Activated naive CD4-positive, alpha-beta T cell treated with Interleukin-2 at 50 U/mL for 16 hours (primary cell): ENCODE measurements at regions not wholly inside any gene's neighbourhood (a gene's known extent, or its start where the extent isn't known, plus 50 kb on each side); places are given as distances from the start of the nearest gene placed in this dataset.

Source experiments
- DNase-seq: peaks from one replicate; pipeline ENCODE4 v3.0.0-alpha.2; 2020

DNA sequence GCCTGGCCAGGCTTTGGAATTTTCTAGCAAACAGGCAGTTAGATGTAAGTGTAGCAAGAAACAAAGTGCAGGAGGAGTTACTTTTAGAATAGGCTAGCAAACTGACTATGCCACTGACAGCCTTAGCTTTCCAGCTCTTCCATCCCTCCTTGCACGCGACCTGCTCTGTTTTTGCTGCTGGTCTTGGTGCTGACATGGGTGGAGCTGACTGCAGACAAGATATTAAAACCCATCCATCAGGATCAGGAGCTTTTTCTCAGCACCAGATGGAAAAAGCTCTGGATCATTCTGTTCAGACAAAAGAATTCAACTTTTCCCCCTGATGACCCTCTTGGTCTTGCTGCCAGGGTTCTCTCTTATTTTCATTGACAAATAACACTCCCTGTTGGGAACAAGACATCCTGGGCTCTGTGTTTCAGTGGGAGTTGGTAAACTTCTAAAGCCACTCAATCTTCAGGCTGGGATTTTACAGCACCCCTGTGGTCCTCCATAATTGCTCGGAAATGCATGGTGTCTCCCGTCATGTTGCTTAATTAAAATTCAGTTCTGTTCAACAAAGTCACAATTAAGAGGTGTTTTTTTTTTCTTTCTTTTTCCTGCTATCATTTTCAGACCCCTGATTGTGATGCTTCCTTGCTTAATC lies 240.0 kb upstream of the LARGE1 start:
- DNase-seq: no peak

DNA sequence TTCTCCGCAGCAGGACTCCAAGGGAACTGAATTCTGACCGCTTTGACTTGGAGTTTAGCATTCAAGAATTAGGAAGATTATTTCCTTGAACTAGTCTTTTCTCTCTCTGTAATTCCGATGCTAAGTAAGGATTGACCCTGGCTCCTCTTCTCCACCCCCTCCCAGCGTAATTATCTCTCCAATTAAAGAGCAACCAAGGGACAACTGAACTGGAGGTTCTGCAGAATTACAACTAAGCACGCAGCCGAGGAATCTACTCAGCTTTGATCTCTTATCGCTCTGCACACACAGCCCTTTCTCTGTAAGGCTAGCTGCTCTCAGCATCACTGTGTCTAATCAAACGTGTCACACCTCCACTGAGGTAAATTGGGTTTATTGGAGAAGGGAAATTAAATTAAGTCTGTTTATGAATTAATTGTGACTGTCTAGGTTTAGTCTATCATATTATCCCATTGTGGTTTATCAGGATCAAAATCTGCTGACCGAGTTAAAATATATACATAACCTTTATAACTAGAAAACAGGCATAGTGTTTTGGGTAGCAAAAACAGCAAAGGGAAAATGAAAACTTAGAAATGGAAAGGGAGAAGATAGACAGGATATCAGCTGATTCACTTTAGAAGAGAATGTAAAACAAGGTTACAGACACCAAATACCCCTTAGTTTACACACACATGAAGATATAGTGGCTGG lies 241.3 kb upstream of the LARGE1 start:
- DNase-seq: no peak

DNA sequence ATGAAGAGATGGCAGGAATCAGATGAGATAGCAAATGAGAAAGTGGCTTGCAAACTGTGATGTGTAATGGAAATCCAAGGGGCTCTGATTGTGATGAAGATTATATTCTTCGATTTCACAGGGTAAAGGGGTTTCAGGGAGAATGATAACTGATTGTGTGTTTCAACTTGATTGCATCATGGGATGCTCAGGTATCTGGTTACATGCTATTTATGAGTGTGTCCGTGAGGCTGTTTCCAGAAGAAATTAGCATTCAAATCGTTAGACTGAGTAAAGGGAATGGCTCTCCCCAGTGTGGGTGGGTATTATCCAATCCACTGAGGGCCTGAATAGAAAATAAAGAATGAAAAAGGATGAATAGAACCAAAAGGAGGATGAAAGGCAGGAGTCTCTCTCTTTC lies 278.7 kb upstream of the LARGE1 start:
- DNase-seq: no peak

DNA sequence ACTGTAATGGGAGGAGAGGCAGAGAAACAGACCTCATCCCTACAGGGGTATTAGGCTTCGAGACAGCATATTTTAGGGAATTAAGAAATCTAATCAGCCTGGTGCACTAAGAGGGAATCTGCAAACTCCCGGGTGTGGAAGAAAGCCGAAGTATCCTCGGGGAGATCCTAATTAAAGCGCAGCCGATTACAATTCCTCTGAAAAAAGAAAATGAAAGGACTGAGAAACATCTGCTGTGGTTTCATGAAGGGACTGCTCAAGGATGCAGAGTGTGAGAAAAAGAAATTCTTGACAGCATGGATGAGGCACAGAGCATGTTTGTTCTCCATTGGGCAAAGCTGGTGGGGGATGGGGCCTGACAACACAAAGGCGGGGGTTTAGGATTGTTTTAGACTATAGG lies 290.0 kb upstream of the LARGE1 start:
- DNase-seq: no peak

DNA sequence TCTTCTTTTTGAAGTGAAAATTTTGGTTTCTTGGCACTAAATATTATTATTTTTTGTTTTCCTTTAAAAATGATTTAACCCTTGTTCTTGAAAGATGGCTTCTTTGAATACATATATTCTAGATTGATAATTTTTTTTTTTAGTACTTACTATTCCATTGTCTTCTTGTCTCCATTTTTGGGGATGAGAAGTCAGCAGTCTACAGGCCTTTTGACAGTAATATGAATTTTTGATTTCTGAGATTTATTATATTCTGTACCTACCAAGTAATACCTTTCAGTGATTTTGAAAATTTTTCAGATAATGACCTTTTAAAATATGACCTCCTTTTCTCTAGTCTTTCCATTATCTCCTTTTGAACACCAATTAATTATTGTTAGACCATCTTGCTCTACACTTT lies 294.1 kb upstream of the LARGE1 start:
- no peak for DNase-seq

DNA sequence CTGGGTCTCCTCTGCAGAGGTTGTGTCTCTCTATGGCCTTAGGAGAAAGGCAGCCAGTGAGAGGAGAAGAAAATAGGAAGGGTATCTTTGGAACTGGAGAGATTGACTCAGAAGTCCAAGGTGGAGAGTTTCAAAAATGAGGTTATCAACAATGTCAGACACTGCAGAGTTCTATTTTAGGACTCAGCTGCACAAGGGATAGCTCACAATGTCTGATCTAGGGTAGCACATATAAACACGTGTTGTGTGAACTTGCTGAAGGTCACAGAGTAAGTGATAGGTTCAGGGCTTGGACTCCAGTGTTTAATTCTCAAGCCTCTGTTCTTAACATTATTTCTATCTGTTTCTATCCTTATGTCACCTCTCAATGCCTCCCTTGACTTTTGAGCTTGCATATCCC lies 305.0 kb upstream of the LARGE1 start:
- no peak for DNase-seq

DNA sequence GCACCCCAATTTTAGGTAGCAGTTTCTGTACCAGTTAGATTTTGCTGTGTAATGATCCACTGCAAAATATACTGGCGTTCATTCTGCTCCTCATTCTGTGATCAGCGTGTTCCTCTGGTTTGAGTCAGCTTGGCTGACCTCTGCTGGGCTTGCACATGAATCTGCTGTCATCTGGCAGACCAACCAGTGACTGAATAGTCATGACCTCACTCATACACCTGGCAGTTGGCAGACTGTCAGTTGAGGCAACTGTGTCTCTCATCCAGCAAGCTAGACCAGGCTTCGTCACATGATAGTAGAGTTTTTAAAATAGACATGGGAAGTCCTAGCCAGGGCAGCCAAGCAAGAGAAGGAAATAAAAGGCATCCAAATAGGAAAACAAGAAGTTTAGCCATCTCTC lies 316.3 kb upstream of the LARGE1 start:
- no peak for DNase-seq

DNA sequence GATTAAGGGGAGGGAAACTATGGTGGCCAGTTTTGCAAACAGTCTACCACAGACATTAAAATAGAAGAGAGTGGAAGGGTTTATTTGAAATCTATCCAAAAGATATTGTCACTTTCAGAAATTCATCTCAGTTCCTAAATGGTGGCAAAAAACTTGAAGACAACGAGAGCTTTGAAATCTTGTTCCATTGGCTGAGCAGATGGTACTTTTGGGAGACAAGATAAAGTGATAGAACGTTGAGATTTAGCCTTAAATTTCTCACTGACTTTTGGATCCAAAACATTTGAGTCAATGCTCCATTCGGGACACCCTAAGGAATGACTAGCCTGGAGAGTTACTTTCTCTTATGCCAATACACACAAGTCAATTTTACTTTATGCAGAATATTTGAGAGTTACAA lies 319.1 kb upstream of the LARGE1 start:
- no peak for DNase-seq

DNA sequence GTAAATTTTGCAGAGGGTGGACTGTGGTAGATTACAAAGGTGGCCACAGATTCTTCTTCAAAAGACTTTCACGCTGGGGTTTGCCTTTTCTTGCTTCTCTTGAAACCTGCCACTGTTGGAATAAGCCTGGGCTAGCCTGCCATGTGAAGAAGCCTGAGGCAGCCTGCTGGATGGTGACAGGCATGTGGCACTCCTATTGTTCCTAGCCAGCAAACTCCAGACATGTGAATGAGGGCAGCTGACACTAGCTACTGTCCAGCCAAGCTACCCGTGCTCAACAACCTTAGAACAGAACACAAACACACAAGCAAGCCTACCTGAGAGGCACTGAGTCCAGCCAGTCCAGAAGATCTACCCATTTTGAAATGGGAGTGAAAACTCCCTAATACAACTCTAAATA lies 322.7 kb upstream of the LARGE1 start:
- DNase-seq: no peak

DNA sequence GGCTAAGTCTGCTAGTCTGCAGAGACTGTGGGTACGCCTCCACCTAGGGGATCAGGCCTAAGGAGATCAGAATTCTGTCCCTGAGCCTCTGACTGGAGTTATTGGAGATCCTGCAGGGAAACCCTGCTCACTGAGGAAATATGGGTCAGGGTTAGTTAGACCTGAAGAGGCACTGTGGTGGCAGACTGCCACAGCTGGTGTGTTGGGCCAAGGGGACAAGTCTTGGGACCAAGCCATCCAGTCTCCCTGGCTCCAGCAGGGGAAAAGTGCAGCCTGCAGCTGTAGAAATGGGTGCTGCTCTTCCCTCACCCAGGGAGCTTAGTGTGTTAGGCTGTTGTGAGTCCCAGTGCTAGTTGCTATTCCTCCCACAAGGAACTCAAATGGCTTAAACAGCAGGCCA lies 334.8 kb upstream of the LARGE1 start:
- DNase-seq: no peak

DNA sequence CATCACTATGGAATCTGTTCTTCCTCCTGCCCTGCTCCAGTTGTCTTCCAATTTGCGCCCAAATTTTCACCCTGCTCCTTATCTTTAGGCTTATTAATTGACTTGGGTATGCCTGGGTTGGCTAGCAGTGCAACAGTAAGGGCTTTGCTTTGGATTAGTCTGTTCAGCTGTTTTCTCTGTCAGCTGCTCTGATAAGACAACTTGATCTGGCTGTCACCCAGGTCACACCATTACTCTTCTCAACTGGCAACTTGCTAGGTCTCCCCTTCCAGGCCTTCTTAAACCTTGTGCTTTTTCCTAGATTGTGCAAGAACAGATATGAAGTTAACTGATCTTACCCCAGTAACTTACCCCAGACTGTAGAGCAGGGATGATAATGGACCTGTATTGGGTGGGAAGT lies 357.8 kb upstream of the LARGE1 start:
- no peak for DNase-seq

DNA sequence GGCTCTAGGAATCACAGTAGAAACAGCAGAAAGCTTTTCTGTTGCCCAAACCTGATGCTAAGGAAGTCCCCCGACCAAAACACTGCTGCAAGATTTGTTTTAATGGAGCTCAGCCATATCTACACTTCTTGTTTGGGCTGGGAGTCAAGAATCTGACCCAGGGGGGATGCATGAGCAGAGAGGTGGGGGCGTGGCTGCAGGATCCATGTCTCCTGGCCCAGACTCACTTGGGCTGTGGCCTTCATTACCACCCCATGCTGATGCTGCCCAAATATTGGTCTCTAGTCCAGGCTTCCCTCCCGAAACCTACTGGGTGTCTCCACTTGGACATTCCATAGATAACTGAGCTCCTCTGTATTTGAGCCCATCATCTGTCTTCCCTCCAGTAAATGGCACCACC lies 361.5 kb upstream of the LARGE1 start:
- no peak for DNase-seq

DNA sequence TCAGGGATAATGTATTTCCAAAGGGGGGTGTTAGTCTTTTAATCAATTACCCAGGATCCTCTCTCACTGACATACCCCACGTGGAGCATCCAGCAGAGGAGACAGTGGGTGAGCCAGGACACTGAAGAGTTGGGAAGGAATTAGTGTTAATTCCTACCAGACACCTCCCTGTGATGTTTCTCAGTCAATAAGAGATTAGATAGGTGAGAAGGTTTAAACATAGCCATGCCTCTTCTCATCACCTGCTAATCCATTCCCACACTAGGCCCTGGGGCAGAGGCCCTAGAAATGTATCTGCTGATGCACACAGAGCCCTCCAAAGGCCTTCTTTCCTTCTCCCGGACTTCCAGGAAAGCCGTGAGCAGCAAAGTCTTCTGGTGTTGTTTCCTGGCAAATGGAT lies 363.6 kb upstream of the LARGE1 start:
- DNase-seq: no peak

DNA sequence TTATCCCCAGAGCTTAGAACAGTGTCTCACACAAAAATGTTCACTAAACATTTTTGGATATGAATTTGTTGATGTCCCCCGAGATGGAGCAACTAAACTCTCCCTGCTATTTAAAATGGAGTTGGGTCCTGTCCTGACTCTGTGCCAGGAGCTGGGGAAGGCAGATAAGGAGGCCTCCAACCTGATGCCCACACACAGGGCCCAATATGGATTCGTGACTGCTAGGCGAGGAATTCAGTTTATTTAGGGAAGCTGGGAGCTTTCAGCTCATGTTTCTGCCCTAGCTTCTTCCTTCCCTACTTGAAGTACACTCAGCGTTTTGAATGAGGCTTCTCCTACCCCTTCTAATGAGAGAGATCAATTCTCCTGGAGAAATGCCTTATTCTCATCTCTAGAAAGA lies 373.0 kb upstream of the LARGE1 start:
- DNase-seq: no peak

DNA sequence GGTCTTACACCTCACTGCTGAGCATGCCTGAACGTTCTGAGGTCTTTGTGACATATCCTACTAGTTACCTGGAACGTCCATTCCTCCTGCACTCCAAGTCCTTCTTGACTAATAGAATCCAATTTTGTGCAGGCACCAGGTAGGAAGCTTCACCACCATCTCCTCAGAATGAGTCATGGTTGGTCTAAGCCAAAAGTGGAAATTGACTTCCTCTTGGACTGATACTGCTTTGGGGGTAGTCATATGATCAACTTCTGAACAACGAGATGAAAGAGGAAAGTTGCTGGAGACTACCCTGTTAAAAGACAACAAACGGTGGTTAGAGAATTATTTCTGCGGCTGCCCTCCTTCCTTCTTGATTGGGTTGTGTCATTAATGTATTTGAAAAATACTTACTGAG lies 374.2 kb upstream of the LARGE1 start:
- no peak for DNase-seq

DNA sequence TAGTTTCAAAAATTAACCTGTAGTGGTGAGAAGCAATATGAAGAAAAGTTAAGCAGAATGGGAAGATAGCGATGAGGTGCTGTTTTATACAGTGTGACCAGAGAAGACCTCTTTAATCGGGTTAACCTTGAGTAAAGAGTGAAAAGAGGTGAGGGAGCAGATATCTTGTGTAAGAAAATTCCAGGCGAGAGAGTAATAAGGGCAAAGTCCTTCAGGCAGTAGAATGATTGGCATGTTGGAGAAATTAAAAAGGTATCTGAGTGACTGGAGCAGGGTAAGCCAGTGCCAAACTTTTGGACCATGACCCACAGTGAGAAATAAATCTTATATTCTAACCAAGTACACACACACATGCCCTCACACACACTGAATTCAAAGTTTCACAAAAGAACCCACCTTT lies 374.7 kb upstream of the LARGE1 start:
- DNase-seq: no peak

DNA sequence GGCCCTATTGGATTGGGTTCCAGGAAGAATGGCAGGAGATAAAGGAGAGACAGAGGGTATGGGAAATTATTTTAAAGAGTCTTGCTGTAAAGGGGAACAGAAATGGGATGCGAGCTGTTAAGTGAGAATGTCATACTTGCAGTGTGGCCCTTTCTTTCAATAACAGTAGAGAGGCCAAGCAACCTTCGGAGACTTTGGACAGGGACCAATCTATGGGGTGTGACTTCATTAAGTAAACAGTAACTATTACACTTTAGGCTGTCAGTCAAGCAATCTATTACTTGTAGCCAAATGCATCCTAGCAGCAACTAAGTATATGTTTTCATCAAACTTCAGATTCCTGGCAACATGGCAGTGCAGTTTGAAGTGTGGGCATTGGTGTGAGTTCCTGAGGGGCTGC lies 376.2 kb upstream of the LARGE1 start:
- no peak for DNase-seq

DNA sequence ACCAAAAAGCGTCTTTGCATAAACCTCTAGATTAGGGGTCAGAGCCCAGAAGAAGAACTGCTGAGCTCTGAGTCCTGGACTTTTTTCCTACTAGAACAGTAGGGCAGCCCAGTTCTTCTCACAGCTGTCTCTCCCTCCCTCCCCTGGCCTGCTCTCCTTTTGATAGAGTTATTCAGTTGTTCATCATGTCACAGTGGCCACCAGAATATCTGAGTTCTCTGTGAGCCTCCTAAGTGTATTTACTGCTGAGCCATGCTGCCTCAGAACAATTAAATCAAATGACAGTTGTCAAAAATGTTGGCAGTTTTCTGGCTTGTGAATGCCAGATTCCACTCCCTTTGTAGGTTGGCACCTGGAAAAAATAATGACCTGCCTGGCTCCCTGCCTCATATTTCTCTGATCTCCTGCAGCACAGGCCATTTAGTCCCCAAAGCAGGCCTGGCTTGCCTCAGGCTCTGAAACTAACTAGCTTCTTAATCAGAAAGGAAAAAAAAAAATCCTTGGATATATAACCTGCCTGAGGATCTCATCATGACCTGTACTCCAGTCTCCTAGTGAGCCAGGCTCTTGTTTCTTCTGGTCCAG lies 377.4 kb upstream of the LARGE1 start:
- DNase-seq: no peak

DNA sequence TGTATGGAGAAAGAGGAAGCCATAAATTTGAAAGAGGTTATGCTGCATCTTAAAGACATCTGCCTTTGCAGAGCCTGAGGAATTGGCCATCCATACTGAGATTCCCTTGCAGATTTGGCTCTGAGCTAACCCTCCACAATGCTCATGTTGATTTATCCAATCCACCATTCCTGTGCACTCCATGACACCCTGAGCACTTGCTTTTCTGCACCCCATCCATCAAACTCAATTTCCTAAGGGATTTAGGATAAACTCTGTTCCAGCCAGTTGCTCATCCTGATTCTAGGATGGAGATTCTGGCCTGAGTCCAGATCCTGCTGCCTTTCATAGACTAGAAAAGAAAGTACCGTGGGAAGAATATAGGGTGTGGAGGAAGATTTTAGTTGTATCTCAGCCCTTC lies 379.2 kb upstream of the LARGE1 start:
- no peak for DNase-seq

DNA sequence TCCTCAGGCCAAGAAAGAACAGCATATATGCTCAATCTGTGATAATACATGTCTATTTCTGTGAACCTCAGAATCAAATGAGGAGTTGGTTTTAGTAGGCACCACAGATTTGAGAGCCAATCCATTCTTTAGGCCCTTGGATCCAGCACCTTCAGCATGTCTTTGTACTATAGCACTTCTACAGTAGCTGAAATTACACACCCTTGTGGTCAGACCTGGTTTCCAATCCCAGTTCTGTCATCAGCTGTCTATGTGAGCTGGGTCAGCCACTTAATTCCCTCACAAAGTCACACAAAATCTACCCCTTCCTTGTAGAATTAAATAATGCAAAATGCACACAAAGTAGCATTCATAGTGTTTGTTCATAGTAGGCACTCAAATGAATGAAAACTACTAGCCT lies 381.3 kb upstream of the LARGE1 start:
- no peak for DNase-seq

DNA sequence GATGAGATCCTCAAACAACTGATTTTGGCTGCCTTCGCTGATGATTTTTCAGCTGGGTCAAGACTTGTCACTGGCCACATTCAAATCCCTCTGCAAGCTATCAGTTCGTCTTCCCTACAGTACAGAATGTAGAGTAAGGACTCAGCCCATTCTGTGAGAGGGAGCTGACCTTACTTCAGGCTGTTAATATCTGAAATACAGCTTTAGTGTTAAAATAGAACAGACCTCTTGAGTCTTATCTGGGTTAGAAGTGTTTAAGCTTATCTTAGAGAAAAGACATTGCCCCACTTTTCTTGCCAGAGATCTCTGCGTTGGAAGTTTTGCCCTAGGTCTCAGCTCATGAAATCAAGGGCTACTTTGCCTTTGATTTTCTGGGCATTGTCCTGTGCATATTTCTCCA lies 383.4 kb upstream of the LARGE1 start:
- DNase-seq: no peak

DNA sequence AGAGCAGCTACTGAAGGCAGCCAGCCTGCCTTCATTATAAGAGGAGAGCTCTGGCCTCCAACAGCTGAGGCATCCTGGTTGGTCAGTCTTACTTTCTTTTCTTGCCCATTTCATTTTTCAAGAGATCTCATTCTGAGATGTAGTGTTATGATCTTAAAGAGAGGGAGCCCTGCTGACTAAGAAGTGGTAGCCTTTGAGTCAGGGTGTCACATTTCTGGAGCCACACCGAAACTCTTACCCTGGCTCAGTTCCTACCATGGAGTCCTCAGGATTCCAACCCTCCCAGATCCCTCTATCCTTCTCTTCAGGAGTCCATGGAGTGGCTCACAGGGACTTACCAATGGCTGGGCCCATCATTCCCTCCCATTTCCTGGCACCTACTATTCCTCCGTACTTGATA lies 386.1 kb upstream of the LARGE1 start:
- DNase-seq: no peak

DNA sequence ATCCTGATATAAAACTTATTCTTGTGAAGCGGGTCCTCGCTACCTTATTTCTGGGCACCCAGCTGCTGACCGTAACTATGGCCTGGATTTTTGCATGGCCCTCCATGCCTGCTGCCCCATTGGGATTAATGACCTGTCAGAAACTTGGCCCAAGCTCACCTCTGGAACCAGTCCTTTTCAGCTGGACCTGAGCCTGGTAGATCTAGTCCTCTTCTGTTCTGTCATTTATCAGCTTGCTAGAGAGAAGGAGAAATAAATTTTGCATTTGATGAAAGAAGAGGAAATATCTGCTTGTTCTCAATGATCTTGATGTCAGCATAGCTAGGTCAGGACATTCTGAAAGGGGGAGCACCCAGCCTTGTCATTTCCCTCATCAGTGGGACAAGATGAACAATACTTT lies 387.8 kb upstream of the LARGE1 start:
- no peak for DNase-seq

DNA sequence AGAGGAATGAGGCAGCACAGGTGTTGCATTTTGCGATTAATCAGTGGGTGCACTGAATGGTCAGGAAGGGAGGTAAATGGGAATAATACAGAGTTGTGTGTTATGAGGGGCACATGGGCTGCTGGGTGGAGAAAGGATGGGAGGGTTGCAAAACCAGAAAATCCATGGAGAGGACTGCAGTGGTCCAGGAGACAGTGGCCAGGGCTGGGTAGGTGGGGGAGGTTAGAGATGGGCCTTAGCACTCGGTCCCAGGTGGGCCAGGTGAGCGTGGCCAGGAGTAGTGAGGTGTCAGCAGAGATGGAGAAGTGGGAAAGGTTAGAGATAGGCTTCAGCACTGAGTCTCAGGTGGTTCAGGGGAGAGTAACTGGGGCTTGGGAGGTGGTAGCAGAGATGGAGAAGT lies 399.1 kb upstream of the LARGE1 start:
- DNase-seq: no peak

DNA sequence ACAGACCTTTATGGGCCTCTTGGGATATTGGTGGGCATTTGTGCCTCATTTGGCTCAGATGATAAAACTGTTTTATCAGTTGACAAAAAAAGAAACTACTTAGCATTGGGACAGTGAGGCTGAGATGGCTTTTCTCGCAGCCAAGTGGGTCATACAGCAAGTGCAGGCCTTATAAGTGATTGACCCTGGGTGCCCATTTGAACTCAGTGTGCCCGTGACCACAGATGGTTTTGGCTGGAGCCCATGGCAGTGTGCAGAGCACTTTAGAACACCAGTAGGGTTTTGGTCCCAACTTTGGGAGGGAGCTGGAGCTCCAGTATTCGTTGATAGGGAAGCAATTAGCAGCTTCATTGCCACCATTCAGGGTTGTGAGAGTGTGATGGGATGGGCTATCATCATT lies 404.5 kb upstream of the LARGE1 start:
- DNase-seq: no peak
